Osteoblast (primary cell): ENCODE measurements at regions not wholly inside any gene's neighbourhood (a gene's known extent, or its start where the extent isn't known, plus 50 kb on each side); places are given as distances from the start of the nearest gene placed in this dataset.

Experiments
- DNase-seq: peaks from one replicate; pipeline ENCODE4 v3.0.0; 2011; ENCODE audit warnings: low spot score, mixed read lengths; ENCODE audit not compliant: insufficient read length; ENCODE audit errors: missing footprints
- H2AFZ ChIP-seq: 2 replicates; pipeline ENCODE4 v1.6.0; 2011; ENCODE audit warnings: mild to moderate bottlenecking, low read length
- H3K27ac ChIP-seq: 2 replicates; pipeline ENCODE4 v1.5.1; 2011; ENCODE audit warnings: mild to moderate bottlenecking, low read depth, low read length, moderate library complexity
- H3K27me3 ChIP-seq: 2 replicates; pipeline ENCODE4 v1.6.0; 2012; ENCODE audit warnings: mild to moderate bottlenecking, control low read depth, inconsistent platforms, low read length, moderate library complexity; ENCODE audit not compliant: insufficient read depth
- H3K36me3 ChIP-seq: 2 replicates; pipeline ENCODE4 v1.5.1; 2011; ENCODE audit warnings: mild to moderate bottlenecking, low read length, control low read depth, moderate library complexity; ENCODE audit not compliant: insufficient read depth
- H3K4me1 ChIP-seq: 2 replicates; pipeline ENCODE4 v1.5.1; 2011; ENCODE audit warnings: mild to moderate bottlenecking, low read length, control low read depth, moderate library complexity; ENCODE audit not compliant: insufficient read depth
- H3K4me2 ChIP-seq: 2 replicates; pipeline ENCODE4 v1.6.0; 2011; ENCODE audit warnings: mild to moderate bottlenecking, low read length; ENCODE audit not compliant: insufficient read depth
- H3K4me3 ChIP-seq: fragments of 200-600 bp; sonication (generic); 3 replicates; pipeline ENCODE4 v1.5.1; 2012; ENCODE audit warnings: mild to moderate bottlenecking, low read length, inconsistent platforms; ENCODE audit not compliant: insufficient read depth
- H3K79me2 ChIP-seq: 2 replicates; pipeline ENCODE4 v1.6.0; 2012; ENCODE audit warnings: mild to moderate bottlenecking, low read length, control low read depth, inconsistent platforms; ENCODE audit not compliant: insufficient read depth
- H3K9me3 ChIP-seq: 2 replicates; pipeline ENCODE4 v1.5.1; 2011; ENCODE audit warnings: low read depth, low read length, control low read depth
- H4K20me1 ChIP-seq: 2 replicates; pipeline ENCODE4 v1.6.0; 2012; ENCODE audit warnings: mild to moderate bottlenecking, low read length, control low read depth; ENCODE audit not compliant: insufficient read depth
- CTCF ChIP-seq: IDR thresholded peaks from 2 replicates; pipeline ENCODE4 v1.5.1; 2011; ENCODE audit warnings: mild to moderate bottlenecking, low read depth, low read length, moderate library complexity; ENCODE audit errors: extremely low read depth

GRCh38 chr13:73323615-73324014 is 264.8 kb downstream of the KLF5 start:
- H2AFZ ChIP-seq: no peak overlapping the region
- no peaks in the 10 kb centered on the region for H4K20me1 ChIP-seq
- no peak overlapping the region for H3K4me2 ChIP-seq
- H3K36me3 ChIP-seq: no peaks in the 10 kb centered on the region
- no peaks in the 10 kb centered on the region for H3K79me2 ChIP-seq
- H3K9me3 ChIP-seq: no peaks in the 10 kb centered on the region
- H3K27me3 ChIP-seq: no peaks in the 10 kb centered on the region
- no peak overlapping the region for H3K4me3 ChIP-seq
- no peak for TF ChIP-seq CTCF
- no peak for DNase-seq
- no peak overlapping the region for H3K27ac ChIP-seq
- no peaks in the 10 kb centered on the region for H3K4me1 ChIP-seq

- Histone ChIP-seq H2AFZ (no peak overlapping the region), H3K27ac (no peak overlapping the region), H3K4me3 (no peak overlapping the region), H3K36me3 (no peaks in the 10 kb centered on the region), H3K27me3 (no peaks in the 10 kb centered on the region), H3K79me2 (no peaks in the 10 kb centered on the region), H3K9me3 (no peaks in the 10 kb centered on the region), H3K4me2 (no peak overlapping the region), H3K4me1 (no peaks in the 10 kb centered on the region), H4K20me1 (no peaks in the 10 kb centered on the region)
- no peak for TF ChIP-seq CTCF
- DNase-seq: no peak
Measured at GRCh38 chr13:73321043-73321442, 262.2 kb downstream of the KLF5 start.

- no peak for DNase-seq
- no peaks in the 10 kb centered on the region for H3K36me3 ChIP-seq
- no peaks in the 10 kb centered on the region for H3K9me3 ChIP-seq
- TF ChIP-seq CTCF: no peak
- no peak overlapping the region for H3K4me3 ChIP-seq
- H3K4me1 ChIP-seq: no peaks in the 10 kb centered on the region
- H3K27ac ChIP-seq: no peak overlapping the region
- H4K20me1 ChIP-seq: no peaks in the 10 kb centered on the region
- H3K27me3 ChIP-seq: no peaks in the 10 kb centered on the region
- H3K4me2 ChIP-seq: no peak overlapping the region
- no peaks in the 10 kb centered on the region for H3K79me2 ChIP-seq
- no peak overlapping the region for H2AFZ ChIP-seq
Measured at GRCh38 chr13:73317140-73317539, 258.3 kb downstream of the KLF5 start.

DNA sequence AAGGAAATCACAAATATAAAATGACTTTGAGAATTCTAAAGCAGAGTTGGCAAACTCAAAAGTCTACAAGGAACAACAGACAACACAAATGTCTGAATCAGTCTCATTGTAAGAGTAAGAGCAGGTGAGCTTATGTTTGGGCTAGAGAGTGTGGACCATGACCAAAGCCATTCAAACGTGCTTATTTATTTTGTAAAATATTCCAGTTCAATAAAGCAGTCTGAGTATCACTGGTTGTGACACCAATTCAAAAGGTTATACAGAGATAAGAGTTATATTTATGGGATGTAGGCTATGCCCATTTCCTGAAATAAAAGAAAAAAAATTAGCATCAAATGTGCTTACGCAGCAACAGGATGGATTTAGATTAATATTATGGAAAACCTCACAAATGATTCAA is 251.6 kb downstream of the KLF5 start:
- Histone ChIP-seq H3K79me2 (no peaks in the 10 kb centered on the region), H3K27me3 (no peaks in the 10 kb centered on the region), H3K27ac (no peak overlapping the region), H2AFZ (no peak overlapping the region), H3K36me3 (no peaks in the 10 kb centered on the region), H3K4me2 (no peak overlapping the region), H4K20me1 (no peaks in the 10 kb centered on the region), H3K4me1 (no peaks in the 10 kb centered on the region), H3K4me3 (no peak overlapping the region), H3K9me3 (no peaks in the 10 kb centered on the region)
- TF ChIP-seq CTCF: no peak
- DNase-seq: no peak
